GM19193 (cell line): ENCODE measurements at regions not wholly inside any gene's neighbourhood (a gene's known extent, or its start where the extent isn't known, plus 50 kb on each side); places are given as distances from the start of the nearest gene placed in this dataset.

ENCODE experiments used
- POLR2A ChIP-seq: IDR thresholded peaks from 4 replicates; pipeline ENCODE4 v1.6.1; 2011; ENCODE audit not compliant: insufficient read depth, insufficient read length; ENCODE audit errors: extremely low read depth

DNA sequence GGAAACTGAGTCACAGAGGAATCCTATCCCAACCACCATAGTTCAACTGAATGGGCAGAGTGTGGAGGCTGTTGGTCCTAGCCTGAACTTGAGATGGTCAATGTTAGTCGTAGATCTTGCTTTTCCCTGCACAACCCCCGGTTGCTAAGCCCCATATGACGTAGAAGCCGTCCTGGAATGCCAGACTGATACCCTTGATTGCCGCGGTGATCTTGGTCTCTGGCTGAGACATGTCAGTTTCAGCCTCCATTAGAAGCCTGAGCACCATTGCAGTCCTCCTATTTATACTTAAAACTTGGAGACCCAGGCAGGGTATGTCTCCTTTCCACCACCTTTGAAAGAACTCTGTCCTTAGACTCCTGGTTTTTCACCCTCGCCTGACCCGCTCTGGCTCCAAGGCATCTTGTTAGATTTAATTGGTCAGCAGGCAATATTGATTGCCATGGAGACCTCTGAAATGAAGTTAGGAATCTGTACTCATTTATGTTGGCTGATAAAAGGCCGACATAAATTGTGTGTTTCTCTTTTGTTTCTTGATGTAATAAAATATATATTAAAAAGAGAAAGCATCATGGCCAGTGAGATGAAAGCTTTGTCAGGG is 53.4 kb downstream of the RPLP1 start:
- TF ChIP-seq POLR2A, result no peak

DNA sequence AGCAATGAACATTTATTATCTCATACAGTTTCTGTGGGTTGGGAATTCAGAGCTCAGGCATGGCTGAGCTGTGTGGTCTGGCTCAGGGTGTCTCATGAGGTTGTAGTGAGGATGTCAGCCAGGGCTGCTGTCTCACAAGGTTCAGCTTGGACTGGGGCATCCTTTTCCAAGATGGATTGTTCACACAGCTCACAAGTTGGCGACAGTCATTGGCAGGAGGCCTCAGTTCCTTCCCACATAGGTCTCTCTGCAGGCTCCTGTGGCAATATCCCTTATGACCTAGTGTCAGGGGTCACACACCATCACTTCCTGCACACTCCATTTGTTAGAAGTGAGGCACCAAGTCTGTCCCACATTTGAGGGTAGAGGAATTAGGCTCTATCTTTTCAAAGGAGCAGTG is 56.0 kb downstream of the RPLP1 start:
- TF ChIP-seq POLR2A, result no peak

DNA sequence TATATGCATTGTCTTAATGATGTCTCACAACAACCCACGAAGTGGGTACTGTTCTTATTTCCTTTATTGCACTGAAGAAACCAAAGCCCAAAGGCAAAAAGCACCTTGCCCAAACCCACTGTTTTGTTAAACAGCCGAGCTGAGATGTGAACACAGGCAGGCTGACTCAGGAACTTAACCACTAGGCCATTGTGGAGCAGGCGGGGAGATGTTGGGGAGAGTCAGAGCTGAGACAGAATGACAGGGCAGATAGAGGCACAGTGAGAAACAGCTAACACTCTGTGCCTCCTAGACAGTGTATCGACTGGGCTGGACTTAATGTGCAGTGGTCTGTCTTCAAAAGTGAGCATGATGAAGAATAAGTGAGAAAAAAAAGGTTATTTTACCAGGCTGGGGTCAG is 56.5 kb downstream of the RPLP1 start:
- no peak for TF ChIP-seq POLR2A

DNA sequence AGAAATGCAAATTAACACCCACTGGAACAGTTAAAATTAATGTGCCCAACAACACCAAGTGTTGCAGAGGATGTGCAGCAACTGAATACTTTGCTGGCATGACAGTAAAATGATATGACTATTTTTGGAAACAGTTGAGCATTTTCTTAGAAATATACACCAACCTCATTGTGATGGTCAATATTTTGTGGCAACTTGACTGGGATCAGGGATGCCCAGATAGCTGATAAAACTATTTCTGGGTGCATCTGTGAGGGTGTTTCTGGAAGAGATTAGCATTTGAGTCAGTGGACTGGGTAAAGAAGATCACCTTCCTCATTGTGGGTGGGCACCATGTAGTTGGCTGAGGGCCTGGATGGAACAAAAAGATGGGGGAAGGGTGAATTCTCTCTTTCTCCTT is 57.9 kb downstream of the RPLP1 start:
- TF ChIP-seq POLR2A, result no peak

DNA sequence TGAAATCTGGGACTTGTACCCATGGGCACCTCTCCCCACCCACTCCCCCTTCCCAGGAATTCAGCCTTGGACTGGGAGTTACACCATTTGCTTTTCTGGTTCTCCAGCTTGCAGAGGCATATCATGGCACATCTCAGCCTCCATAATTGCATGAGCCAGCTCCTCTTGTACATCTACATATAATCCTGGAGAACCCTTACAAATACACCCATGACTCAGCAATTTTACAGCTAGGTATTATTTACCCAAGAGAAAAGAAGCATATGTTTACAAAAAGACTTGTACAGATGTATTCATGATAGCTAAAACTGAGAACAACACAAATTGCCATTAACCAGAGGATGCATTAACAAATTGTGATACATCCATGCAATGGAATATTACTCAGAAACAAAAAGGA is 58.4 kb downstream of the RPLP1 start:
- TF ChIP-seq POLR2A, result no peak

DNA sequence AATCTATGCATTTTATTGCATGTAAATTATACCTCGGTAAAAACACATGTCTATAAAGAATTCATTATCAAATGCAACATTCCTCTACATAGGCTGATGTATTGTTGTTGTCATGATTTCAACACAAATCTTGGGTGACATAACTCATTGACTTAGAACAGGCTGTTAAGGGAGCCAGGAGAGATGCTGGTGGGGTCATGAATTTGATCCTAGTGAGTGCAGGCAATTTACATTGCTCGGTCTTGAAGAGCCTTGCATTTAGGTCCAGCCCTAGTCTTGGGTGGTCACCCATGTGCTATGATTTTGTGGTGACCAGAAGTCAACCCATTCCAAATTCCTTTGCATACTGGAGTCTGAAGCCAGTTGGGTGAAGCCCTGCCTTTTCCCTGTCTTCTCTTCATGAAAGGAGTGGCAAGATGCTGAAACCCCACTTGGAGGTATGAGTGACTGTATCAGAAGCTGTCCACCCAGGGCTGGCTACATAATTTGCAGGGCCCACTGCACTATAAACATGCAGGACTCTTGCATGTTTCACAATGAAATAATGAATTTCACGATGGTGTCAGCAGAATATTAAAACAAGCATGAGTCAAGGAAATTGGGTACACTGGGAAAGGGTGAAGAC is 59.2 kb downstream of the RPLP1 start:
- TF ChIP-seq POLR2A, result no peak

DNA sequence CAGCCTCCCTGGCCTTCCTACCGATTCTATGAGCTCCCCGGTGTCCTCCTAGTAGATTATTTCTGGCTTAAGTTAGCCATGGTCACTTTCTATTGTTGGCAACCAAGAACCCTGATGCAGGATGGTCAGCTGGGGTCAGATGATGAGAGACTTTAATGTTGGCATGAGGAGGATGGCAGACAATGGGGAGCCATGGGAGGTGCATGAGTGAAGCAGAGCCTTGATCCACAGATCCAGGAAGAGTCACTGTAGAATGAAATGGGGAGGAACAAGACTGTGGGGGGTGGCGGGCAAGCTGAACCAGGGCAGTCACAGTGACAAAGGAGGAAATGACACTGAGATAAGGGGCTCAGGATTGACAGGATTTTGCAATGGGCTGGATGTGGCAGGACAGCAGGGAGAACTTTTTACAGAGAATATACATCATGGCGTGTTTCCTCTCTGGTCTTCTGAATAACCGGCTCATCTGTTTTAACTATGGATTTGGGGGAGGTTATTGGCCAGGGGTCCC is 60.9 kb downstream of the RPLP1 start:
- no peak for TF ChIP-seq POLR2A

DNA sequence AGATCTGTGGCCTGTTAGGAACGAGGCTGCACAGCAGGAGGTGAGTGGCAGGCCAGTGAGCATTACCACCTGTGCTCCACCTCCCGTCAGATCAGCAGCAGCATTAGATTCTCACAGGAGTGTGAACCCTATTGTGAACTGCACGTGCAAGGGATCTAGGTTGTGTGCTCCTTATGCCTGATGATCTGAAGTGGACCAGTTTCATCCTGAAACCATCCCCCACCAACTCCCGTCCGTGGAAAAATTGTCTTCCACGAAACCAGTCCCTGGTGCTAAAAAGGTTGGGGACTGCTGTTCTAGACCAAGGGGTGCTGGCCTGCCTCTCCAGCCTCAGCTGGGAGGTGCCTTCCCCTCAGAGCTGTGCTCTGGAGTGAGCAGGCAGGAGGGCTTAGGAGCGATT is 61.4 kb downstream of the RPLP1 start:
- TF ChIP-seq POLR2A, result no peak

DNA sequence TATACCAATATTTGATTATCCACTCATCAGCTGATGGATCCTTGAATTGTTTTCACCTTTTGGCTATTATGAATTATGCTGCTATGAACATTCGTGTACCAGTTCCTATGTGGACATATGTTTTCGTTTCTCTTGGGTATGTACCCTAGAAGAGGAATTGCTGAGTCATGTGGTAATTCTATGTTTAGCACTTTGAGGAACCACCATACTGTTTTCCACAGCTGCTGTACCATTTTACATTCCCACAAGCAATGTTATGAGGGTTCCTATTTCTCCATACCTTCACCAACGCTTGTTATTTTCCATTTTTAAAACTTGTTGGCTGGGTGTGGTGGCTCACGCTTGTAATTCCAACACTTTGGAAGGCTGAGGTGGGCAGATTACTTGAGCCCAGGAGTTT is 62.9 kb downstream of the RPLP1 start:
- TF ChIP-seq POLR2A, result no peak

DNA sequence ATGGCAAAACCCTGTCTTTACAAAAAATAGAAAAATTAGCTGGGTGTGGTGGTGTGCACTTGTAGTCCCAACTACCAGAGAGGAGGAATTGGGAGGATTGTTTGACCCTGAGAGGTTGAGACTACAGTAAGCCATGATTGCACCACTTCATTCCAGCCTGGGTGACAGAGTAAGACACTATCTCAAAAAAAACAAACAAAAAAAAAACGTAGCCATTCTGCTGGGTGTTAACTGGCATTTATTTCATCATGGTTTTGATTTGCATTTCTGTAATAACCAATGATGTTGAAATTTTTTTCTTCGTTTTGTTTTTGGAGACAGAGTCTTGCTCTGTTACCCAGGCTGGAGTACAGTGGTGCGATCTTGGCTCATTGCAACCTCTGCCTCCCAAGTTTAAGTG is 63.3 kb downstream of the RPLP1 start:
- TF ChIP-seq POLR2A, result no peak

DNA sequence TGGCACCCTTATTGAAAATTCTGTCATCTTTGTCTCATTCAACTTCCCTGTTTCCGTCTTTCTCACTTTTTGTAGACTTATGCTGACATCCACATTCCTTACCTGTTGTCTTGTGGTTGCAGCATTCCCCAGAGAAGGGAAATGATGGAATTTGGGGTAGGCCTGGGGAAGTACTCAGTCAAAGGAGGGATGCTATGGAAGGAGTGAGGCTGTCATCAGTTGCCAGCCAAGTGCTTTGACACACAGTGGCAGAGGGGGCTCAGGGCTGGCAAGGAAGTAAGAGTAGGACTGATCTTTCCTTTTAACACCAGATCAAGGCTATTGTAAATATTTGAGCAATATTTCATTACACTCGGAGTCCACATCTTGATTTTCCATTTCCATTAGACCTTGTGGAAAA is 64.4 kb downstream of the RPLP1 start:
- TF ChIP-seq POLR2A, result no peak

DNA sequence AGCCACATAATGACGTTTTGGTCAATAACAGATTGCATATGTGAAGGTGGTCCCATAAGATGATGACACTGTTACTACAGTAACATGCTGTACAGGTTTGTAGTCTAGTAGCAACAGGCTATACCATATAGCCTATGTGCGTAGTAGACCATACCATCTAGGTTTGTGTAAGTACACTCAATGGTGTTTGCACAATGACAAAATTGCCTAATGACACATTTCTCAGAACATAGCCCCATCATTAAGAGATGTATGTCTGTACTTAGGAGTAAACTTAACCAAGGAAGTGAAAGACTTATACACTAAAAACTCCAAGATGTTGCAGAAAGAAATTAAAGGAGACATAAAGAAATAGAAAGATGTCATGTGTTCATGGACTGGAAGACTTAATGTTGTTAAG is 66.2 kb downstream of the RPLP1 start:
- TF ChIP-seq POLR2A, result no peak

DNA sequence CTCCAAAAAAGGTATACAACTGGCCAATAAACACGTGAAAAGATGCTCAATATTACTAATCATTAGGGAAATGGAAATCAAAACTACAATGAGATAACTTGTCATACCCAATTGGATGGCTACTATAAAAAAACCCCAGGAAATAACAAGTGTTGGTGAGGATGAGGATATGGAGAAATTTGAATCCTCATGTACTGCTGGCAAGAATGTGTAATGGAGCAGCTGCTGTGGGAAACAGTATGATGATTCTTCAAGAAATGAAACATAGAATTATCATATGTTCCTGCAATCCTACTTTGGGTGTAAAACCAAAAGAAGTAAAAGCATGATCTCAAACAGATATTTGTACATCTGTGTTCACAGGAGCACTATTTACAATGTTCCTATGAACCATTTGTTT is 67.4 kb downstream of the RPLP1 start:
- TF ChIP-seq POLR2A, result no peak

DNA sequence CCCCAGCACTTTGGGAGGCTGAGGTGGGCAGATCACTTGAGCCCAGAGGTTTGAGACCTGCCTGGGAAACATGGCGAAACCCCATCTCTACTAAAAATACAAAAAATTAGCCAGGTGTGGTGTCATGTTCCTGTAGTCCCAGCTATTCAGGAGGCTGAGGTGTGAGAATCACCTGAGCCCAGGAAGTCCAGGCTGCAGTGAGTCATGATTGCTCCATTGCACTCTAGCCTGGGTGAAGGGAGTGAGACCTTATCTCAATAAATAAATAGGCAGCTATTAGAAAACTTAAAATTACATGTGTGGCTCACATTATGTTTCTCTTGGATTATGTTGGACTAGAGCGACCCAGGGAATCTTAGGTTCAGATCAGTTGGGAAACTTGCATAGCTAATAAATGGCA is 69.7 kb downstream of the RPLP1 start:
- no peak for TF ChIP-seq POLR2A

DNA sequence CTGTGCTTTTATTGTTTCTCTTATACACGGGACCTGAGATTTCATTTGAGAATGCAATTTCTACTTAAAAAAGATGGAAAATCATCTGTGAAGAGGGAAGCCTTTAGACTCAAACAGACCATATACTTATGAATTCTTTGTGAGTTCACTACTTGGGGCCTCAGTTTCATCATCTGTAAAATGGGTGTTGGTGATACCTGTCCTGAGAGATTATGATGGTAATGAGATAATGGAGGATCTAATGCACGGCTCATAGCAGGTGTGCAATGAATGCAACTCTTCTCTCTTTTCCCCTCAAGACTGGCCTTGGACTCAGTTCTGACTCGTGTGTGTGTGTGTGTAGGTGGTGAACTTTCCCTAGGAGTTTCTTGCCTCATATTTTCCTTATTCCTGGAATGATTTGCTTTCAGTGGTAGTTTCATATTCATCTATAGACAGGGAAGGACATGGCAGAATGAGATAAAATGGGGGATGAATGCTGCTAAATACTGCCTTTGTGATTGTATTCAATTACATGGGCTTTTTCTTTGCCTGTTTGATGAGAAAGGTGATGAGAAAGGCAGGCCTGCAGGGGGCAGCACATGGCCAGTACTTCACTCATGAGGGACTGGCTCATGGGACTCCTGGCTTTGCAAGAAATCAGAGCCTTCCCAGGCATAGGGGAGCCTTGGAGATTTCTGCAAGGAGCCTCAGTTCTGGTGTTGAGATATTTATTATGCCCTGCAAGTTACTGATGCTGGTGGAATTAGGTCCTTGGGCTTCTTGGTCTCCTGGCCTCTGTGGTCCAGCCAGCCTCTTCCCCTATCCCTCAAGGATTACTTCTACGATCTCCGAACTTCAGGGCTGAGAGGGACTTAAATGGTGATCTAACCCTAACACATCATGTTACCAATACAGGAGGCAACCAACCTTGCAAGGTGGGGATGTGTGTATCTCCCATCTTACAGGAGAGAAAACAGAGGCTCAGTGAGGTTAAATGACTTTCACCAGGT is 70.7 kb downstream of the RPLP1 start:
- TF ChIP-seq POLR2A, result no peak
